Keratinocyte (primary cell): ENCODE measurements at regions not wholly inside any gene's neighbourhood (a gene's known extent, or its start where the extent isn't known, plus 50 kb on each side); places are given as distances from the start of the nearest gene placed in this dataset.

ENCODE experiments used
- DNase-seq: peaks from one replicate; pipeline ENCODE4 v3.0.0-alpha.2; 2011; ENCODE audit warnings: low read depth, missing footprints, low spot score
- FAIRE-seq: peaks from 2 replicates; lab custom pipeline; 2011; peaks lifted over from hg19 to GRCh38; lab: Jason Lieb, UNC
- H2AFZ ChIP-seq: 2 replicates; pipeline ENCODE4 v1.6.0; 2012; ENCODE audit warnings: low read length, control low read depth, inconsistent platforms; ENCODE audit not compliant: control insufficient read depth
- H3K27ac ChIP-seq: 2 replicates; pipeline ENCODE4 v1.5.1; 2011; ENCODE audit warnings: low read length; ENCODE audit not compliant: control insufficient read depth, insufficient read depth
- H3K27me3 ChIP-seq: 3 replicates; pipeline ENCODE4 v1.6.0; 2011; ENCODE audit warnings: low read length; ENCODE audit not compliant: control insufficient read depth, insufficient read depth; ENCODE audit errors: extremely low read depth
- H3K36me3 ChIP-seq, 2 experiments: 2 replicates in 1 of 2; 3 replicates in 1 of 2; pipeline ENCODE4 v1.5.1; 2011; ENCODE audit warnings: low read length in 2 of 2, mild to moderate bottlenecking in 1 of 2; ENCODE audit not compliant: control insufficient read depth in 2 of 2, insufficient read depth in 2 of 2; ENCODE audit errors: extremely low read depth in 1 of 2
- H3K4me1 ChIP-seq: 3 replicates; pipeline ENCODE4 v1.5.1; 2011; ENCODE audit warnings: low read length; ENCODE audit not compliant: control insufficient read depth, insufficient read depth; ENCODE audit errors: extremely low read depth
- H3K4me2 ChIP-seq: 3 replicates; pipeline ENCODE4 v1.6.0; 2011; ENCODE audit warnings: low read depth, low read length; ENCODE audit not compliant: control insufficient read depth, insufficient read depth; ENCODE audit errors: extremely low read depth
- H3K4me3 ChIP-seq, 3 experiments: fragments of 200-600 bp in 1 of 3; sonication (generic) in 1 of 3; 2 replicates in 2 of 3; 3 replicates in 1 of 3; pipeline ENCODE4 v1.5.1; 2011 to 2016; ENCODE audit warnings: low read length in 3 of 3, mild to moderate bottlenecking in 3 of 3, control low read depth in 2 of 3, inconsistent platforms in 1 of 3, low read depth in 1 of 3, mixed read lengths in 1 of 3, mixed run types in 1 of 3, moderate library complexity in 1 of 3; ENCODE audit not compliant: control insufficient read depth in 2 of 3, insufficient read depth in 2 of 3; ENCODE audit errors: extremely low read depth in 1 of 3
- H3K79me2 ChIP-seq: 2 replicates; pipeline ENCODE4 v1.6.0; 2012; ENCODE audit warnings: low read length; ENCODE audit not compliant: control insufficient read depth, insufficient read depth
- H3K9ac ChIP-seq: 3 replicates; pipeline ENCODE4 v1.6.0; 2011; ENCODE audit warnings: low read length; ENCODE audit not compliant: control insufficient read depth, insufficient read depth; ENCODE audit errors: extremely low read depth
- H3K9me1 ChIP-seq: 3 replicates; pipeline ENCODE4 v1.6.0; 2011; ENCODE audit warnings: low read length; ENCODE audit not compliant: control insufficient read depth, insufficient read depth; ENCODE audit errors: extremely low read depth
- H3K9me3 ChIP-seq: 2 replicates; pipeline ENCODE4 v1.5.1; 2012; ENCODE audit warnings: low read depth, low read length; ENCODE audit not compliant: control insufficient read depth
- H4K20me1 ChIP-seq: 3 replicates; pipeline ENCODE4 v1.6.0; 2011; ENCODE audit warnings: low read length; ENCODE audit not compliant: control insufficient read depth, insufficient read depth; ENCODE audit errors: extremely low read depth
- EZH2 ChIP-seq: IDR thresholded peaks from one replicate; pipeline ENCODE4 v1.6.1; 2012; ENCODE audit warnings: inconsistent platforms, mild to moderate bottlenecking, low read length, moderate library complexity
- dilution Hi-C: fragments of 300-500 bp; cut with MboI; formaldehyde crosslinking; loops from one replicate; pipeline ENCODE4 v1.7.0; 2020; ENCODE audit warnings: low sequenced_read_pairs; ENCODE audit not compliant: extremely low pct_ligation_motif_present
- TF ChIP-seq, protein P1 (sequence below), 3 experiments: IDR thresholded peaks in 1 of 3; conservative IDR thresholded peaks in 1 of 3; optimal IDR thresholded peaks in 1 of 3; 2 replicates in 2 of 3; 3 replicates in 1 of 3; pipeline versions ENCODE3 to v1.5.1; 2011; ENCODE audit warnings: low read length in 3 of 3, mild to moderate bottlenecking in 3 of 3, moderate library complexity in 2 of 3, control low read depth in 1 of 3, inconsistent platforms in 1 of 3; ENCODE audit not compliant: insufficient read depth in 2 of 3; ENCODE audit errors: extremely low read depth in 1 of 3

DNA sequence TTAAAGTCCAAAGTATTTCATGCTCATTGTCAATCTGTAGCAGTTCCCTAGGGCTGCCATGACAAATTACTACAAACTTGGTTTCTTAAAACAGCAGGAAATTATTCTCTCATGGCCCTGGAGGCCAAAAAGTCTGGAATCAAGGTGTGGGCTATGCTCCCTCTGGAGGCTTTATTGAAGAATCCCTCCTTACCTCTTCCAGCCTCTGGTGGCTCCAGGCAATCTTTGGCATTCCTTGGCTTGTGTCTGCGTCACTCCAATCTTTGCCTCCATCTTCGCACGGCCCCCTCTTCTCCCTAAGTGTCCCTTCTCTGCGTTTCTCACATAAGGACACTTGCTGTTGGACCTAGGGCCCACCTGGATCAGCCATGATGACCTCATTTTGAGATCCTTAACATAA lies 170.4 kb downstream of the SMIM20 start:
- dilution Hi-C loops = no loop called here

DNA sequence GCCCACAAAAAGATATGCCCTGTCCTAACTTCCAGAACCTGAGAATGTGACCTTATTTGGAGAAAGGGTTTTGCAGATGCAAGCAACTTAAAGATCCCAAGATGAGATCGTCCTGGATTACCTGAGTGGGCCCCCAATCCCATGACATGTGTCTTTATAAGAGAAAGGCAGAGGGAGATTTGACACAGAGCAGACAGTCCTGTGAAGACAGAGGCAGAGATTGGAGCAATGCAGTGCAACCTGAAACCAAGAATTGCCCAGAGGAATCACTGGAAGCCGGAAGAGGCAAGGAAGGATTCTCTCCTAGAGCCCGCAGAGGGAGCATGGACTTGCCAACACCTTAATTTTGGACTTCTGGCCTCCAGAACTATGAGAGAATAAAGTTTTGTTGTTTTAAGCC lies 171.5 kb downstream of the SMIM20 start:
- Histone ChIP-seq H3K9me1 (no peaks in the 10 kb centered on the region), H4K20me1 (no peaks in the 10 kb centered on the region), H3K79me2 (no peaks in the 10 kb centered on the region), H2AFZ (no peak overlapping the region), H3K36me3 (no peaks in the 10 kb centered on the region), H3K9me3 (no peaks in the 10 kb centered on the region), H3K27ac (no peak overlapping the region), H3K4me1 (peaks cover 54% of the 10 kb centered on the region), H3K4me2 (no peak overlapping the region), H3K4me3 (no peak overlapping the region), H3K9ac (no peak overlapping the region), H3K27me3 (no peaks in the 10 kb centered on the region)
- TF ChIP-seq, protein P1, sequence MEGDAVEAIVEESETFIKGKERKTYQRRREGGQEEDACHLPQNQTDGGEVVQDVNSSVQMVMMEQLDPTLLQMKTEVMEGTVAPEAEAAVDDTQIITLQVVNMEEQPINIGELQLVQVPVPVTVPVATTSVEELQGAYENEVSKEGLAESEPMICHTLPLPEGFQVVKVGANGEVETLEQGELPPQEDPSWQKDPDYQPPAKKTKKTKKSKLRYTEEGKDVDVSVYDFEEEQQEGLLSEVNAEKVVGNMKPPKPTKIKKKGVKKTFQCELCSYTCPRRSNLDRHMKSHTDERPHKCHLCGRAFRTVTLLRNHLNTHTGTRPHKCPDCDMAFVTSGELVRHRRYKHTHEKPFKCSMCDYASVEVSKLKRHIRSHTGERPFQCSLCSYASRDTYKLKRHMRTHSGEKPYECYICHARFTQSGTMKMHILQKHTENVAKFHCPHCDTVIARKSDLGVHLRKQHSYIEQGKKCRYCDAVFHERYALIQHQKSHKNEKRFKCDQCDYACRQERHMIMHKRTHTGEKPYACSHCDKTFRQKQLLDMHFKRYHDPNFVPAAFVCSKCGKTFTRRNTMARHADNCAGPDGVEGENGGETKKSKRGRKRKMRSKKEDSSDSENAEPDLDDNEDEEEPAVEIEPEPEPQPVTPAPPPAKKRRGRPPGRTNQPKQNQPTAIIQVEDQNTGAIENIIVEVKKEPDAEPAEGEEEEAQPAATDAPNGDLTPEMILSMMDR (optimal IDR thresholded peaks at IDR 0.05 in 1 of 3, IDR thresholded peaks at IDR 0.05 in 1 of 3, conservative IDR thresholded peaks at IDR 0.05 in 1 of 3; ENCODE audit: extremely low read depth in 1 of 3, insufficient read depth in 2 of 3, low read length in 3 of 3) = no peak
- TF ChIP-seq EZH2 = no peak
- dilution Hi-C loops = no loop called here
- DNase-seq (no peak), FAIRE-seq (no peak)

More for the DNA sequence above, 170.4 kb downstream of the SMIM20 start:
- Histone ChIP-seq H3K79me2 (no peaks in the 10 kb centered on the region), H3K9me3 (no peaks in the 10 kb centered on the region), H3K4me2 (peak overlapping the region; percentile 47), H3K4me3 (no peak overlapping the region), H3K9ac (no peak overlapping the region), H3K4me1 (peaks cover 54% of the 10 kb centered on the region), H3K27ac (no peak overlapping the region), H3K27me3 (no peaks in the 10 kb centered on the region), H2AFZ (no peak overlapping the region), H4K20me1 (no peaks in the 10 kb centered on the region), H3K36me3 (no peaks in the 10 kb centered on the region), H3K9me1 (no peaks in the 10 kb centered on the region)
- DNase-seq (no peak), FAIRE-seq (no peak)
- no peak for TF ChIP-seq EZH2
- TF ChIP-seq, protein P1 (optimal IDR thresholded peaks at IDR 0.05 in 1 of 3, IDR thresholded peaks at IDR 0.05 in 1 of 3, conservative IDR thresholded peaks at IDR 0.05 in 1 of 3; ENCODE audit: extremely low read depth in 1 of 3, insufficient read depth in 2 of 3, low read length in 3 of 3) = no peak
